ENCODE measurements at regions not wholly inside any gene's neighbourhood (a gene's known extent, or its start where the extent isn't known, plus 50 kb on each side); places are given as distances from the start of the nearest gene placed in this dataset.

GRCh38 chr11:10360835-10361234 is 56.0 kb downstream of the ADM start:
- TF ChIP-seq CTCF (IDR thresholded peaks at IDR 0.05) (no peak), ZFX (IDR thresholded peaks at IDR 0.05; ENCODE audit: borderline replicate concordance) (no peak)
